GM10266 (cell line): ENCODE measurements at regions not wholly inside any gene's neighbourhood (a gene's known extent, or its start where the extent isn't known, plus 50 kb on each side); places are given as distances from the start of the nearest gene placed in this dataset.

Experiments
- DNase-seq: peaks from one replicate; pipeline ENCODE4 v3.0.0; 2012; ENCODE audit errors: extremely low spot score
- CTCF ChIP-seq: IDR thresholded peaks from 2 replicates; pipeline ENCODE4 v1.5.1; 2012; ENCODE audit warnings: mild to moderate bottlenecking, low read depth; ENCODE audit not compliant: control insufficient read depth, insufficient read depth; ENCODE audit errors: missing control alignments

GRCh38 chr3:57001356-57001755 lies 59.1 kb upstream of the SPATA12 start:
- no peak for TF ChIP-seq CTCF
- no peak for DNase-seq

GRCh38 chr3:57000012-57000411 lies 60.5 kb upstream of the SPATA12 start:
- DNase-seq: no peak
- no peak for TF ChIP-seq CTCF

GRCh38 chr3:56999547-56999946 lies 60.9 kb upstream of the SPATA12 start:
- no peak for TF ChIP-seq CTCF
- no peak for DNase-seq

GRCh38 chr3:56998076-56998529 lies 62.4 kb upstream of the SPATA12 start:
- TF ChIP-seq CTCF: no peak
- DNase-seq: no peak

- no peak for TF ChIP-seq CTCF
- DNase-seq: no peak
Measured at GRCh38 chr3:56997675-56998074, 62.8 kb upstream of the SPATA12 start.

- no peak for TF ChIP-seq CTCF
- DNase-seq: no peak
Measured at GRCh38 chr3:56997041-56997440, 63.4 kb upstream of the SPATA12 start.

- DNase-seq: no peak
- no peak for TF ChIP-seq CTCF
Measured at GRCh38 chr3:56994391-56994790, 66.1 kb upstream of the SPATA12 start.
